NB4 (cell line): ENCODE measurements at regions not wholly inside any gene's neighbourhood (a gene's known extent, or its start where the extent isn't known, plus 50 kb on each side); places are given as distances from the start of the nearest gene placed in this dataset.

Source experiments
- CTCF ChIP-seq: IDR thresholded peaks from one replicate; pipeline ENCODE4 v1.5.1; 2012; ENCODE audit warnings: low read depth, low read length
- POLR2A ChIP-seq: IDR thresholded peaks from 2 replicates; pipeline ENCODE4 v1.6.1; 2011; ENCODE audit warnings: mild to moderate bottlenecking; ENCODE audit not compliant: insufficient read length; ENCODE audit errors: extremely low read depth

GRCh38 chr9:91062281-91062680 lies 260.7 kb downstream of the SYK start:
- TF ChIP-seq CTCF (no peak), POLR2A (no peak)
